HL-60 (cell line): ENCODE measurements at regions not wholly inside any gene's neighbourhood (a gene's known extent, or its start where the extent isn't known, plus 50 kb on each side); places are given as distances from the start of the nearest gene placed in this dataset.

Source experiments
- CTCF ChIP-seq: IDR thresholded peaks from one replicate; pipeline ENCODE4 v1.5.1; 2011; ENCODE audit warnings: low read length, control low read depth, inconsistent platforms; ENCODE audit not compliant: insufficient read depth
- SPI1 ChIP-seq: IDR thresholded peaks from 2 replicates; pipeline ENCODE4 v1.6.1; 2012; ENCODE audit warnings: low read depth, mild to moderate bottlenecking, borderline replicate concordance

GRCh38 chr2:2763351-2764000 is 432.4 kb upstream of the MYT1L start:
- TF ChIP-seq SPI1: no peak
- TF ChIP-seq CTCF: no peak
